GM21717 (cell line): ENCODE measurements at regions not wholly inside any gene's neighbourhood (a gene's known extent, or its start where the extent isn't known, plus 50 kb on each side); places are given as distances from the start of the nearest gene placed in this dataset.
A peak's percentile ranks its signal among the peaks of the same experiment; 100 is the strongest.

Source experiments
- ATAC-seq: cut with Tn5 transposase; IDR thresholded peaks from one replicate; pipeline ENCODE4 v1.9.1; 2021; ENCODE audit warnings: mild to moderate bottlenecking, moderate library complexity; ENCODE audit not compliant: unreplicated experiment

DNA sequence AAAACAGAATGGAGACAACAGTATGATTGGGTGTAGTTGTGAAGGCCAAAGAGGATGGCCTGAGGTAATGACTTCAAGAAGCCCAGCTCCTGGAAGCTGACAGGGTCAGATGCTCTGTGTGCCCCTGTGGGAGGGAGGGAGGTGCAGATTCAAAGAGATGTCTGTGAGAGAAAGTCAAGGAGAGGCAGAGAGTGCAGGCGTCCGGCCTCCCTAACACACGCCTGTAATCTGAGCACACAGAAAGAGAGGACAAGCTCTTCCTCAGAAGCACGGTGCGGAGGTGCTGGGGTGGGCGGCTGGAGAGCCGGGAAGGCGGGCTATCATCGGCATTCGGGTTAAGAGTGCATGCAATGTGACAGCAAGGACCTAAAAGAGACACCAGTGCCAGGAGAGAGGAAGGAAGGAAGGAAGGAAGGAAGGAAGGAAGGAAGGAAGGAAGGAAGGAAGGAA lies 238.2 kb upstream of the HES1 start:
- ATAC-seq = no peak

DNA sequence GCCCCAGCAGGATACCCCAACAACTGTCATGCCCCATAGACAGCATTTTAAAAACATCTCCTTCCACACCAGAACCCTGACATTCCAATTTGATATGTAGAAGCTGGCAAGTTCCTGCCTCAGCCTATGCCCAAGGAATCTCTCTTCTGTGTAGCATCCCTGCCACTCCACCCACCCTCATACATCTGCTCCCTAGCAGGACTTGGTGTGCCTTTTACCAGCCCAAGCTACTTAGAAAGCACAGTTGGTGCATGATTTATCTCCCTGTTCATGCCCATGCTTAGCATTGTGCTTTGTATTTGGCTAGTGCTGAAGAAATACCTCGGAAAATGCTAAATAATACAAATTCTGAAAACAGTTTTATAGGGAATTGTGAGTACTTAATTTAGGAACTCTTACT lies 236.9 kb upstream of the HES1 start:
- no peak for ATAC-seq

DNA sequence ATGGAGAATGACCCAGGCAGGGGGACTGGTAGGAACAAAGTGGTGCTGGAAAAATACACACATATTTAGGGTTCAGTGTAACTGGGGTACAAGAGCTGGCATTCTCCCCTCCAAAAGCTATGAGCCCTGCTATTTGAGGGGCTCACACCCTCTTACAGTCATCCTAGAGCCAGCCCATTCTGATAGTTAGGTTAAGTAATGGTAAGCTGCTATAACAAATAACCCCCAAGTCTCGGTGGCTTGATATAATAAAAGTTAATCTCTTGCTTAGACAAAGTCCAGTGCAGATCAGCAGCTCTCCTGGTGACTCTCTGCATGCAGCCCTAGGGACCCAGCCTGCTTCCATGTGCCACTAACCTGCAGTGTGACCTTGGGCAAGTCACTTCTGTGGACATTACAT lies 234.9 kb upstream of the HES1 start:
- ATAC-seq = no peak

DNA sequence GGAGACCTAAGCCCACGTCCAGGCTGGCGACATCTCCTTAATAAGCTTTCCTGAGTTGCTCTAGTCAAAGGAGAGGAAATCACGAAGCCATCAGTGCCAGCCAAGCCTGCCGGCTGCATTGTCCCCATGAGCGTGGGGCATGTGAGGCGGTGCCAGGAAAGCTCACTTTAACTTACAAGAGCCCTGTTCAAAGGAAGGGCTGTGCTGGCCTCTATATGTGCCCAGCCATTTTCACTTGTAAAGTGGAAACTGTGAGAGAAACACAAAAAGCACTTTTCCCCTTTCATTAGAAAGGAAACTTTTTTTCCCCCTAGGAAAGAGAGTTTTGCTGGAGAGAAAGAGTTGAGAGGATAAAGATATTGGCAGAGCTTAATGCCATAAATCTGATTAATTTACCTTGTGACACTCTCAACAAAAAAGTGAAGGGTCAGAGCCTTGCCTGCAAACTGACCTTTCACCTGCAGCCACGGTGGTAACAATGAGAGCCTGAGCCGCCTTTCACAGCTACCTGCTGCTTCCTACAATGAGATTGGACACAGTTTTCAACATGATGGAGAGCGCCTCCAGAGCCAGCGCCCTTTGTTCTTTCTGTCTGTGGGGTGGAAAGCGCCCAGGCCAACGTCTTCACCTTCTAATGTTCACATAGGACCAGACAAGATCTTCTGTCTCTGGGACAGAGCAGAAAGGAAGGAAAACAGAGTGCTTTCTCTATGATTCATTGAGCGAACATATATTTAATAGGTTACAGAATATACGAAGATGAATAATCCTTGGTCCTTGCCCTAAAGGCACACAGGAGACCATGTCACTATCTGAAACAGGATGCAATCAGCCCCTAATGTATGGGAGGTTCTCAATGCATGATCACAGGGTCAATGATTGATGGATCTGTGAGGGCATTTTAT lies 233.1 kb upstream of the HES1 start:
- no peak for ATAC-seq

DNA sequence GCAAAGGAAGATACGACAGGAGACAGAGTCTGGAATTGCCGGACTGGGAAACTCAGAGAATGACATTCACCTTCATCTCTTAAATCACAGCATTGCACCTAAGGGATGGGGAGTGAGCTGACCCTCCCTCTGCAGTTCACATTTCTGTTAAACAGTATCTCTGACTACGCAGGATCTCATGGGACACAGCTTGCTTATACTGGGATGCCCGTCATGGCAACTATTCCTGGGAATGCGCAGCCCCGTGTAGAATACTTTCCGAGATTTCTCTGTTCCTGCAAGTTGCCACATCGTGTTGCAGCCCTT lies 232.5 kb upstream of the HES1 start:
- no peak for ATAC-seq

DNA sequence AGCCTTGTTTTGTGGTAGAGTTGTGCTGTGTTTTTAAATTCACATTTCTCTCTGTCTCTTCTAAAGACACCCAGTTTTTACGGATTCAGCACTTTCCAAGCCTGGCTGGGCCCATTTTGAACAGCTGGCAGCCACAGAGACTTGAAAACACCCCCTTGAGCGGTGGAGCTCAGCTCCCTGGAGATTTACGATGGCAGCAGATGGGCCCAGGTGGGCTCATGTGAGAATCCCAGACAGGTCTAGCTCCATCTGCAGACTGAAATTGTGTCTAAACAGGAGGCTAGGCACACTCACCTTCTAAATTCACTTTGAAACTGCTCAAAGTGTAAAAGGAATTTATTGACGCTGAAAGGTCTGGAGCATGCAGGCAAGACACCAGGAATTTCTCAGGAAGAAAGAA lies 232.0 kb upstream of the HES1 start:
- ATAC-seq = no peak

DNA sequence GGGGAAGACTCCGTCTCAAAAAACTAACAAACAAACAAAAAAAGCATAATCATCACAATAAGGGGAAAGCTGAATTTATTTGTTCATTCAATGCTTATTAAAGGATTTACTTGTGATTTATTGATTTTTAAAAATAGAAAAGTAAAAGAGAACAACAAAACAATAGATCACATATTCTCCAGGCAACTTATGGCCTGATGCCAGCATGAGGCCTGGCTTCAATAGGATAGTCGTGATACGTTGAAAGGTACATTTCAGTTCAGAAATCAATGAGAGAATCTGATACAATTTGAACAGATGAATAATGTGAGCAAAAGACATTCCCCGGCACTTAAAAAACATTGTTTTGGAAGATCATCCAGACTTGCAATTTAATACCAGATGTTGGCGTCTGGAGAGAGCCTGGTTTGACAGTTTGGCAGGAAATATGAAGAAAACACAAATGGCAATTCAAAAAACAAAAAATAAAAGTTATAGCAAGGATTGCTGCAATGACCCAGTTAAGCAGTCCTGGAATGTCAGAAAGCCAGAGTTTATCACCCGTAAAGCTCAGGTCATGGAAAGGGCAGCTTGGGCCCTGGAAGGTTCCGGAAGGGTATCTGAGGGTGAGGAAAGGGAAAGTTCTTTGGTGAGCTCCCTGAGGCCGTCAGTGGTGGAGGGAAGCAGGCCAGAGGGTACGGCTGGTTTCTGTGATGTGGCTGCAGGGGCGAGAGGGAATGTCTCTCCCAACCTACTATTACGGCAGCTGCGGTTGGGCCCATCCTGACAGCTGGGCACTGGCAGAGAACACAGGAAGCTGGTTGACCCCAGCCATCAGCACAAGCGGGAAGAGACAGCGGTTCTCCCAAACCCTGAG lies 230.2 kb upstream of the HES1 start:
- no peak for ATAC-seq

DNA sequence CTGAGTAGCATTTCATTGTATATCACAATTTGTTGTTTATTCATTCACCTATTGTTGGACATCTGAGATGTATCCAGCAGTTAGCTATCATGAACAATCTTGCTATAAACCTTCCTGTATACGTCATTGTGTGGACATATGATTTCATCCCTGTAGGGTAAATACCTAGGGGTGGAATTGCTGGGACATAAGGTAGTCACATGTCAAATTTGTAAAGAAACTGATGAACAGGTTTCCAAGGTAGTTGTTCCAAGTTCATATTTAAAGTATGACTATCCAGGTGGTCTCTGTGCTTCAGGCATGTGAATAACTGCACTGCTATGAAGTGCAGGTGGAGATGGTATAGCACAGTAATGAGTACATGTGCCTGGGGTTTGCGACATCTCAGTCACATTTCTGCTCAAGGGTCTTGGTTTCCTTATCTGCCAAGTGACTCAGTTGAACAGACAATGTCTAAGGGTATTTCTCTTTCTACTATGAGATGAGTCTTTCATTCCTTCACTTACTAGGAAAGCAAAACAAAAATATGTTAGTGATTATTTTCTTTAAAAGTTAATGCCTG lies 229.0 kb upstream of the HES1 start:
- no peak for ATAC-seq

DNA sequence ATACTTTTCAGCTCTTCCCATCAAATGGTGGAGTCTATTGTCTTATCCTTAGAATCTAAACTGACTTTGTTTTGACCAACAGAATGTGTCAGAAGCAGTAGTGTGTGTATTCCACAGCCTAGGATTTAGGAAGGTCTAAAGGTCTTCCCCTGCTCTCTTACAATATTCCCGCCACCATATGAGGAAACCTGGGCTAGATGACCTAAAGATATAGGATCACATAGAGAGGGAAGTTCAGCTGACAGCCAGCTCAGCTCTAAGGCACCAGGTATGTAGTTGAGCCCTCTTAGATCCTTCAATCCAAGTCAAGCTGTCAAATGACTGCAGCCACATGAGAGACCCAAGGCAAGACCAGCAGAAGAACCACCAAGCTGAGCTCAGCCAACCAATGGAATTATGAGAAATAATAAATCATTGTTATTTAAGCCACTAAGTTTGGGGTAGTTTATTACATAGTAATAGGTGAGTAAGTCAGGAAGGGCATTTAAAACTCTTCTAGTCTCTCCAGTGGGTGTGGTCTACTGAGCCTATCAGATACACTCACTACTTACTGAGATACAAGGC lies 227.7 kb upstream of the HES1 start:
- ATAC-seq = no peak

DNA sequence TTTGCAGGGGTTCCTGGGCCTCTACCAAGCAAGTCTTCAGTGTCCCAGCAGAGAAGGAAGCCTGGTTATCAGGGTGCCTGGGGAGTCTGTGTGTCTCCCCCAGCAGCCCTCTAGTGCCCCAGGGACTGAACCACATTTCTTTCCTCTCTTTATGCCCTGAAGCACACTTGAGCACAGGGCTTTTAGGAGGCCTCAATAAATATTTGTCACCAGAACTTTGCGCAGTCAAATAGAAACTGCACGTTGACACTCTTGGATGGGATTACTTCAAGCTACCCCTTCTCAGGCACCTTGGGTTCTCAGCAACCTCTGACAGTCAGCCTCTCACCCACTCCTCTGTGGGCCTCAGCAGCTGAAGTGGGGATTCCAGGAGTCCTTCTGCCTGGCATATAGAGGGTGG lies 226.6 kb upstream of the HES1 start:
- peak; percentile 78 for ATAC-seq

DNA sequence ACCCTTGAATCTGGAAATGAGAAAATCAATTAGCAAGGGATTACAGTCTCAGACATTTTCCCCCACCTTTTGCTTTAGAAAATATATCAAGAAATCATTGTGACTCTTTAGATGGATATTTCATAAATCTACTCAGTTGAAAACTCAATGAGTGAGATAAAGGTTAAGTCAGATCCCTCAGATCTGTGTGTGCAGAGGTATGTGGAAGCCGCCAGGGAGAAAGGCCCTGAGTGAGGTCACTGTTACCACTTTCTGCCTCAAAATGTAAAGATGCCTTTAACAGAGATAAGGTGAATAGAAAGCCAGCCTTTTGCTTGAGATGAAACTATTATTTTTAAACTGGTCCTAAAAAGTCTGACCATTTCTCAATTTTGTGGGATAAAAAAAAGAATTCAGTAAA lies 225.6 kb upstream of the HES1 start:
- ATAC-seq = no peak

DNA sequence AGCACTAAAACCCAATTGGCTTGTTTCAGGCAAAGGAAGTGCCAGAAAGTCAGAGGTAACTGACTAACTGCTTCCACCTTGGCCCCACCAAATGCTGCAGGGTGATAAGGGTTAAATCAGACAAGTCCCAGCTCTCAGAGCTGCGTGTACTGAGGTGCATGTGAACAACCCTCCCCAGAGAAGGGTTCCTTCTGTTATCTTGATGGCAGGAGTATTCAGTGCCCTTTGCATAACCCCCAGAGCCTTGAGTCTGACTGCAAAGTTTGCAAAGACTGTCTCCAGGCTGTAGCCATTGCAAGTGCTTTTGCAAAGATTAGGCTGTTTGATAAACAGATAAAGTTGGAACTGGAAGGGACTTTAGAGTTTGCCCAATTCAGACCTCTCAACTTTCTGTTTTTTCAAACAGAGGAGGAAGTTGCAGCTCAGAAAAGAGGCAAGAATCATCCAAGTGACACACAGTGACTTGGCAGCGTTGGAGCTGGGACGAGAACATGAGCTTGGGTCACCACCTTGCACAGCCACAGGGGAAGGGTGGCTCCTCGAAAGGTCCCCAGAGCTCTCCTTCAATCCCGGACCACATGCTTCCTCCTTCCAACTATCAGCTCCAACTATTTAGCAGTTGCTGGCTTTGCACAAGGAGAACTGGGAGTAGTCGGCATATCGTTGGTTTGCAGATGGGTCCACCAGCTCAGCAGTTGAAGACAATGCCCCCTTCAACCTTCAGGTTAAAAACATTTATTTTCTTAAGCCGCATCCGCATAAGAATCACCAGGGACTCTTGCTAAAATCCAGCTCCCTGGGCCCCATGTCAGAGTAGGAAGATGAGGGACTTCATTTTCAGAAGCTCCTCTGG lies 224.8 kb upstream of the HES1 start:
- ATAC-seq = no peak

DNA sequence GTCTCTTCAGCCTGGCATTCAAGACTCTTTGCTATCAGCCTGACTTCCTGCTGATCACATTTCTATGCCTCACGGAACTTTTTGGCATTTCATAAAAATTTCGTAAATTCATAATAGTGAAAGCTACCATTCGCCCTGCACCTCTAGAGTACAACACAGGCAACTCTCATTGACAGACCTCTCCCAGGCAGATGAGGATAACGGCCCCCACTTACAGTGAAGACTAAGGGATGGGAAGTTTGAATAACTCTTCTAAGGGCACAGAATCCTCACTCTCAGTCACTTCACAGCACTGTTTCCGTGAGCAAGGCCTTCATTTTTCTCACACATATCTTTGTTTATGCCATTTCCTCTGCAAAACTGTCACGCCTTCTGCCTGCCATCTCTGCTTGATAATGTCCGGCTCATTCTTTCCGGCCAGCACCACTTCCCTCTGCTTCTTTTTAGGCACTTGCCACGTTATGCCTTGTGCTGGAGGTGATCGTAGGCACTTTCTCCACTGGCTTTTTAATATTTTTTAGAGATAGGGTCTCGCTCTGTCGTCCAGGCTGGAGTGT lies 224.1 kb upstream of the HES1 start:
- ATAC-seq = no peak

DNA sequence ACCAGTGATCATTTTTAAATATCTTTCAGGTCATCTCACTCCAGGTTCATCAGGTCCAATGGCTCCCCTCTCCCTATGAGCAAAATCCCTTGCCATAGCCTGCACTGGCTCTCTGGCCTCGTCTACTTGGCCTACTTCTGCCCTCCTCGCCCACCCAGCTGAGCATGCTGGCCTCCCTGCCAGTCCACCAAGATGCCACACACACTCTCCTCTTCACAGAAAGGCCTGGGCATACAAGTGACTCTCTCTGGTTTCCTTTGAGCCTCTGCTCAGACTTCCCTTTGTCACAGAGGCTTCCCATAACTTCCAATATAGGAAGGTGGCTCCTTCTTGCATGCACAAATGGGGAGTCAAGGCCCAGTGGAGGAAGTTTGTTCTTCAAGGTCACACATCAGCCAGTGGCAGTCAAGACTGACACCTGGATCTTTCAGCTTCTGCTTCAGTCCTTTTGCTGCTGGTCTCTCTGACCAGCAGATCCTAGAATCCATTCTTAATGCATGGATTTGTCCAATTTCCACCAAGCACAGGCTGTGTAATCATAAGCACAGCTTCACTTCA lies 223.2 kb upstream of the HES1 start:
- ATAC-seq = no peak

DNA sequence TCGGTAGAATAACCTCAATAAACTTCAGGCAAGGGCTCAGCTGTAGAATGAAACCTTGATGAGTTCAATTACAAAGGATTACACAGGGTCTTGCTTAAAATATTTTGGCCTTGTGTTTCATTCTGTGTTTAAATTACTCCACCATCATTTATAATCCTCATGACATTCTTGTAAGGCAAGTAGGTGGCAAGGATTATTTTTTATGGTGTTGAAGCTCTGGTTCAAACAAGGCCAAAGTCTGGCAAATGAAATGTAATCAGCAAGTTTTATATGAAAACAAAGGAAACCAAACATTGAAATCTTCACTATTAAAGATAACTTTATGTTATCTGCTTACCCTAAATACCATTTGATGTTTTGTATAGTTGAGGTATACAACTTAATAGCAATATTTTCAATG lies 221.3 kb upstream of the HES1 start:
- ATAC-seq = no peak

DNA sequence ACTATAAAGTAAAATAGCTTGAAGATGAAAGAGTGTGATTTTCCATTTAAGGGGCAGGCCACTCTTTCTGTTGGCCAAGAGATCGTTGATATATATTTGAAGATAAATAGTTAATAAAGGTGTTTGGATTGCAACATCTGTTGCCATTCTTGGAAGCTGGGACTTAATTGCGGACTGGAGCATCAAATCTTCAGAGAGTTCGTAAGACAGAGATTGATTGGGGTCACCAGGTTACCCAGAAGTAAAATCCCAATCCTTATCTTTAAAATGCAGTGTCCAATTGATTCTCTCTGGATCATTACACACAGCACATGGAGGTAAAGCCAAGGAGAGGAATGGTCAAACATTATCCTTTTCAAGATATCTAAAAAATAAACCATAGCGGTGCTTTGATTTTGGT lies 220.8 kb upstream of the HES1 start:
- ATAC-seq = no peak

DNA sequence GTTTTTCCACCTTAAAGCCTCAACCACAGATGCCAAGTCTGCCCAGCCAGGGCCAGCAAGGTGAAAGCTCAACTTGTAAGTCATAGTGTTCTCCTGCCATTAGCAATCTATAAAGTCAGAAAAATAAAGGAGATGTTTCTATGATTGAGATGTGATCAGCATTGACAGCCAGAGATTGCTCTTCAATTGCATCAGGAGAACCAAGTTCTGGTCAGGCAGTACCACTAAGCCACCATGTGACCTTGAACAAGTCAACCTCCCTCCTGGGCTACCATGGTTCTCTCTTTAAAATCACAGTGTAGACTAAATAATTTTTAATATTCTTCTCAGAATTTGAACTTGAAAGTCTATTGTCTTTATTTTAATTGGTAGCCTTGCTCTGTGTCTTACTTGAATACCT lies 220.3 kb upstream of the HES1 start:
- no peak for ATAC-seq

DNA sequence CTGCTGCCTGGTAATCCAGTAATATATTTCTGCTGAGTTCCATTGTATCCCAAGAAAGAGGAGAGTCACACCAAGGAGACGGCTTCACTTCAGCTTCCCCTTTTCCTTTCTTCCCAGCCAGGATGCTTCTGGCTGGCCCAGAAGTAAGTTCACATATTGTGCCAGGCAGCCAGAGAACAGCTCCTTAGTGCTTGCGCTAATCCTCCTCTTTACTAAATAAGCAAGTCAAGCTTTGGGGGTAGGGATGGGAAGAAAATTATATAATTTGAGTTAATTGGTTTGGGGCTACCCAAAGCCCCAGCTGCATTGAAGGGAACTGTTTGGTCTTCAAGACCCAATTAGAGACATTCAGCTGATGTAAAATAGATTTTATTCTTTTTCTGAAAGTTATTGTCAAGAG lies 218.8 kb upstream of the HES1 start:
- no peak for ATAC-seq

DNA sequence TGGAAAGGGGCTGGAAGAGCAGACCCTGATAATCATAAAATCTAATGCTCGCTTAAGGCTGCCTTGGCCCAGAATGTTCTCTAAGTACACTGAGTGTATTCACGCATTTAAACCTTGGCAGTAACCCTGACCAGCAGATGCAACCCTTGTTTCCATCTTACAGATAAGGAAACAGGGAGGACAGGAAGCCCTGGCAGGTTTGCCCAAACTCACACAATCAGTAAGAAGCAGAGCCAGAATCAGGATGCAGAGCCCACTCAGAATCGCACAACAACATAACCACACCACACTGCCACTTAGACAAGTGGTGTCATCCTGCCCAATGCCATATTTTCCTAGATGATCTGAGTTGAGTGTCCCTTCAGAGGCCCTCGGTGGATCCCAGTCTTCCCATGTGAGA lies 214.5 kb upstream of the HES1 start:
- ATAC-seq = no peak
